H1 (cell line): ENCODE measurements at regions not wholly inside any gene's neighbourhood (a gene's known extent, or its start where the extent isn't known, plus 50 kb on each side); places are given as distances from the start of the nearest gene placed in this dataset.

Source experiments
- SIN3A ChIP-seq, 2 experiments: IDR thresholded peaks in 1 of 2; conservative IDR thresholded peaks in 1 of 2; 2 replicates each; pipeline ENCODE4 v1.6.1; 2011 to 2012; ENCODE audit warnings: low read length in 2 of 2, improper control_type of control experiment in 1 of 2, low read depth in 1 of 2, mild to moderate bottlenecking in 1 of 2

DNA sequence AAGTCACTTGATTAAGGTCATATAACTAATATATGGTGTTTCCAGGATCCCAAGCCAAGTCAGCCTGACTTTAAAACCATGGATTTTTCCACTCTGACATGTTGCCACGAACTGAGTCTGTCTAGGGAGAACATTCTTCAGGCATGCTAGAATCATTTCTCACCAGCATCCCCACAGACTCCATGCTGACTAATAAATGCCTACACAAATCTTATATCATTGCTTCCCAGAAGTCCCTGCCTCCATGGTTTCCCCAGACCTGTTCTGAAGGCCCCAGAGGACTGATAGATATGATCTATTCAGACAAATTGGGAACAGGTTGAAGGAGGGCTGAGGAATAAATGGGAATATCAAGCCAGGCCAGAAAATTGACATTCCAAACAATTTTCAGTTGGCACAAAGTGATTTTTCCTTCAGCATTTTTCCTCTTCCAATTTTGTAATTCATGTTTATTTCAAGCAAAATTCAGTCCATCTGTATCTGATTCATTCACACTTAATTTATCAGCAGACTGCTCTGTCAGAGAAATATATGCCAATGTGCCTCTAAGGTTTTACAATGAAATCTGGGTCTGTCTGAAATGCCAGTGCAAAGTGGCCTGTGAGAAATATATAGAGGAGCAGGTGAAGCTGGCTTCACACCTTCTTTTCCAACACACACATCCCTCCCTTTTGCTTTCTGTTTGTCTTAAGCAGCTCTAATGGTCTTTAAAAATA is 413.6 kb upstream of the TNC start (continued):
- no peak for TF ChIP-seq SIN3A (conservative IDR thresholded peaks at IDR 0.05 in 1 of 2, IDR thresholded peaks at IDR 0.05 in 1 of 2; ENCODE audit: low read depth in 1 of 2, low read length in 2 of 2)
